Fibroblast of villous mesenchyme (primary cell): ENCODE measurements at regions not wholly inside any gene's neighbourhood (a gene's known extent, or its start where the extent isn't known, plus 50 kb on each side); places are given as distances from the start of the nearest gene placed in this dataset.

Experiments used
- DNase-seq: peaks from one replicate; pipeline ENCODE4 v3.0.0-alpha.2; 2010; ENCODE audit warnings: low read depth
- H3K4me3 ChIP-seq: 2 replicates; pipeline ENCODE4 v1.5.1; 2011; ENCODE audit warnings: low read depth, mild to moderate bottlenecking, low read length
- TF ChIP-seq, protein P1 (sequence below): IDR thresholded peaks from 2 replicates; pipeline ENCODE4 v1.5.1; 2012; ENCODE audit warnings: low read depth, mild to moderate bottlenecking, low read length; ENCODE audit not compliant: insufficient read depth

DNA sequence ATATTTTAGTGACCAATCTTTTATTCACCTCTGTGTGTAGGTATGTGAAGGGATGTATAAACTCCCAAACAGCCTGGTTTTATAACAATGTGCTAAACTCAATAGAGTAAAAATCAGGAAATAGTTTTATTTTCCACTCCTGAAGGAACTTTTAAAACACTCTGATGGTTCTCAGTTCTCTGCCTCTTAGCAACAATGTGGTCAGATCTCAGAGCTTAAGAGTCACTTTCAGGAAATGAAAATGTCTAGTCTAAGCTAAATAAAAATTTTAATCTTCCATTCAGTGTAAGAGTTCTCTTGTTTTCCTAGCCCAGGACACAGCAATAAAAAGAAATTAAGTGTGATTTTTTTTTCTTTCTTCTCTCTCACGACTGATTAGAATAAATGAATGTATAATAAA, 718.0 kb downstream of the C12orf50 start:
- TF ChIP-seq, protein P1, sequence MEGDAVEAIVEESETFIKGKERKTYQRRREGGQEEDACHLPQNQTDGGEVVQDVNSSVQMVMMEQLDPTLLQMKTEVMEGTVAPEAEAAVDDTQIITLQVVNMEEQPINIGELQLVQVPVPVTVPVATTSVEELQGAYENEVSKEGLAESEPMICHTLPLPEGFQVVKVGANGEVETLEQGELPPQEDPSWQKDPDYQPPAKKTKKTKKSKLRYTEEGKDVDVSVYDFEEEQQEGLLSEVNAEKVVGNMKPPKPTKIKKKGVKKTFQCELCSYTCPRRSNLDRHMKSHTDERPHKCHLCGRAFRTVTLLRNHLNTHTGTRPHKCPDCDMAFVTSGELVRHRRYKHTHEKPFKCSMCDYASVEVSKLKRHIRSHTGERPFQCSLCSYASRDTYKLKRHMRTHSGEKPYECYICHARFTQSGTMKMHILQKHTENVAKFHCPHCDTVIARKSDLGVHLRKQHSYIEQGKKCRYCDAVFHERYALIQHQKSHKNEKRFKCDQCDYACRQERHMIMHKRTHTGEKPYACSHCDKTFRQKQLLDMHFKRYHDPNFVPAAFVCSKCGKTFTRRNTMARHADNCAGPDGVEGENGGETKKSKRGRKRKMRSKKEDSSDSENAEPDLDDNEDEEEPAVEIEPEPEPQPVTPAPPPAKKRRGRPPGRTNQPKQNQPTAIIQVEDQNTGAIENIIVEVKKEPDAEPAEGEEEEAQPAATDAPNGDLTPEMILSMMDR = no peak
- no peak overlapping the region for H3K4me3 ChIP-seq
- DNase-seq = no peak

DNA sequence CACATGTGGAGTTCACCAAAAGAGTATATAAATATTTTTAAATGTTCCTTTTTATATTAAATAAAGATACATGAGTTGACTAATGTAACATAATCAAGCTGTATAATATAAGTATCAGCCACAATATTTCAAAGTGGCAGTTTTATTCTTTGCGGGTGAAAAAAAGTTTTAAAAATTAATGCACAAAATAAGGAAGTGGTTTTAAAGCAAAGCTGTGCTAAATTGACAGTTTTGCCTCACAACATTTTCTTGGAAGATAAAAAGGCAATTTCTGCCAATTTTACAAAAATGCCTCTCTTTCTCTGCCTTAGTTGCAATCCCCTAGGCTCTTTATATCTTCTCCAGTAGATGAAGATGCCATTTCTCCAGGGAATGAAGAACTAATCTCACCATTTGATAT, 719.1 kb downstream of the C12orf50 start:
- no peak overlapping the region for H3K4me3 ChIP-seq
- DNase-seq = no peak
- TF ChIP-seq, protein P1 = no peak

GRCh38 chr12:87305481-87305880, 723.7 kb downstream of the C12orf50 start:
- TF ChIP-seq, protein P1 = no peak
- H3K4me3 ChIP-seq = no peak overlapping the region
- no peak for DNase-seq

- TF ChIP-seq, protein P1 = no peak
- no peak overlapping the region for H3K4me3 ChIP-seq
- no peak for DNase-seq
Observed at GRCh38 chr12:87304406-87304805, 724.8 kb downstream of the C12orf50 start.

GRCh38 chr12:87303396-87304012, 725.7 kb downstream of the C12orf50 start:
- TF ChIP-seq, protein P1 = no peak
- H3K4me3 ChIP-seq = no peak overlapping the region
- no peak for DNase-seq

- H3K4me3 ChIP-seq = no peak overlapping the region
- TF ChIP-seq, protein P1 = no peak
- no peak for DNase-seq
Observed at GRCh38 chr12:87302126-87302745, 727.0 kb downstream of the C12orf50 start.
